A673 (cell line): ENCODE measurements at regions not wholly inside any gene's neighbourhood (a gene's known extent, or its start where the extent isn't known, plus 50 kb on each side); places are given as distances from the start of the nearest gene placed in this dataset.

ENCODE experiments used
- BruUV-seq: library from RNA; stranded (reverse); fragments of 400-500 nt; replicated peaks from 2 replicates; lab custom pipeline; 2021; lab: Mats Ljungman, UMichigan
- CTCF ChIA-PET: fragments of 300-600 bp; sonication (Branson Sonifier 250); formaldehyde crosslinking; loops from one replicate; lab custom pipeline; 2022; ENCODE audit warnings: antibody characterized with exemption; lab: Charles Lee
- POLR2A ChIA-PET: fragments of 300-600 bp; sonication (Branson Sonifier 250); formaldehyde crosslinking; loops from one replicate; lab custom pipeline; 2022; ENCODE audit warnings: antibody characterized with exemption; ENCODE audit not compliant: low non-redundant PET; lab: Charles Lee
- DNase-seq: peaks from one replicate; pipeline ENCODE4 v3.0.0-alpha.2; 2015; ENCODE audit warnings: low spot score
- H3K27ac ChIP-seq: fragments of 200-600 bp; sonication (generic); 2 replicates; pipeline ENCODE4 v1.5.1; 2016; ENCODE audit warnings: mixed run types, low read depth, mild to moderate bottlenecking, mixed read lengths, antibody characterized with exemption, low read length; ENCODE audit not compliant: poor library complexity, severe bottlenecking
- H3K27me3 ChIP-seq: fragments of 200-600 bp; sonication (generic); replicated peaks from 2 replicates; pipeline ENCODE4 v1.6.1; 2017; ENCODE audit warnings: mixed run types, low read depth, mild to moderate bottlenecking, mixed read lengths, antibody characterized with exemption, low read length; ENCODE audit not compliant: insufficient read depth, poor library complexity
- H3K36me3 ChIP-seq: fragments of 200-600 bp; sonication (generic); 2 replicates; pipeline ENCODE4 v1.6.1; 2016; ENCODE audit warnings: mixed run types, mild to moderate bottlenecking, mixed read lengths, antibody characterized with exemption, low read length; ENCODE audit not compliant: insufficient read depth, poor library complexity, severe bottlenecking
- H3K4me1 ChIP-seq: fragments of 200-600 bp; sonication (generic); 2 replicates; pipeline ENCODE4 v1.6.1; 2017; ENCODE audit warnings: mixed run types, mild to moderate bottlenecking, mixed read lengths, antibody characterized with exemption, low read length; ENCODE audit not compliant: insufficient read depth, poor library complexity, severe bottlenecking
- H3K4me3 ChIP-seq: fragments of 200-600 bp; sonication (generic); 2 replicates; pipeline ENCODE4 v1.5.1; 2016; ENCODE audit warnings: low read depth, mixed run types, mild to moderate bottlenecking, mixed read lengths, low read length; ENCODE audit not compliant: poor library complexity, severe bottlenecking
- H3K9me3 ChIP-seq: fragments of 200-600 bp; sonication (generic); 2 replicates; pipeline ENCODE4 v1.6.1; 2016; ENCODE audit warnings: mixed run types, low read depth, mild to moderate bottlenecking, mixed read lengths, antibody characterized with exemption, low read length; ENCODE audit not compliant: poor library complexity, severe bottlenecking
- CTCF ChIP-seq: fragments of 300-800, 200-600 bp; sonication (generic); conservative IDR thresholded peaks from 2 replicates; pipeline ENCODE4 v1.5.1; 2017; ENCODE audit warnings: low read depth, mild to moderate bottlenecking, antibody characterized with exemption, low read length, moderate library complexity, mixed read lengths
- EZH2 ChIP-seq: fragments of 200-600 bp; sonication (generic); IDR thresholded peaks from 2 replicates; pipeline ENCODE4 v1.6.1; 2017; ENCODE audit warnings: borderline replicate concordance, low read depth, mild to moderate bottlenecking, mixed read lengths, antibody characterized with exemption, low read length; ENCODE audit not compliant: poor library complexity, severe bottlenecking
- intact Hi-C: fragments of 100-400 bp; cut with micrococcal nuclease; formaldehyde crosslinking; loops from one replicate; pipeline ENCODE4 v1.10.0; 2022; ENCODE audit not compliant: unreplicated experiment

GRCh38 chr2:239472235-239472775, 71.5 kb upstream of the HDAC4 start:
- H3K9me3 ChIP-seq = no peaks in the 10 kb centered on the region
- H3K4me3 ChIP-seq = no peak overlapping the region
- ChIA-PET POLR2A (no interaction called here), CTCF (no interaction called here)
- no peak for TF ChIP-seq CTCF
- no peak for TF ChIP-seq EZH2
- peaks cover 5% of the 10 kb centered on the region for H3K27me3 ChIP-seq
- BruUV-seq = no TSS peak
- no peaks in the 10 kb centered on the region for H3K4me1 ChIP-seq
- no peak overlapping the region for H3K27ac ChIP-seq
- no peak for DNase-seq
- no peaks in the 10 kb centered on the region for H3K36me3 ChIP-seq
- intact Hi-C loops = no loop called here

- Histone ChIP-seq H3K27ac (no peak overlapping the region), H3K36me3 (no peaks in the 10 kb centered on the region), H3K4me1 (no peaks in the 10 kb centered on the region), H3K27me3 (peaks cover 5% of the 10 kb centered on the region), H3K4me3 (no peak overlapping the region), H3K9me3 (no peaks in the 10 kb centered on the region)
- no TSS peak for BruUV-seq
- DNase-seq = no peak
- ChIA-PET CTCF (no interaction called here), POLR2A (no interaction called here)
- intact Hi-C loops = no loop called here
- TF ChIP-seq CTCF (no peak), EZH2 (no peak)
These were observed 70.4 kb upstream of the HDAC4 start for GRCh38 chr2:239471011-239471792.

DNA sequence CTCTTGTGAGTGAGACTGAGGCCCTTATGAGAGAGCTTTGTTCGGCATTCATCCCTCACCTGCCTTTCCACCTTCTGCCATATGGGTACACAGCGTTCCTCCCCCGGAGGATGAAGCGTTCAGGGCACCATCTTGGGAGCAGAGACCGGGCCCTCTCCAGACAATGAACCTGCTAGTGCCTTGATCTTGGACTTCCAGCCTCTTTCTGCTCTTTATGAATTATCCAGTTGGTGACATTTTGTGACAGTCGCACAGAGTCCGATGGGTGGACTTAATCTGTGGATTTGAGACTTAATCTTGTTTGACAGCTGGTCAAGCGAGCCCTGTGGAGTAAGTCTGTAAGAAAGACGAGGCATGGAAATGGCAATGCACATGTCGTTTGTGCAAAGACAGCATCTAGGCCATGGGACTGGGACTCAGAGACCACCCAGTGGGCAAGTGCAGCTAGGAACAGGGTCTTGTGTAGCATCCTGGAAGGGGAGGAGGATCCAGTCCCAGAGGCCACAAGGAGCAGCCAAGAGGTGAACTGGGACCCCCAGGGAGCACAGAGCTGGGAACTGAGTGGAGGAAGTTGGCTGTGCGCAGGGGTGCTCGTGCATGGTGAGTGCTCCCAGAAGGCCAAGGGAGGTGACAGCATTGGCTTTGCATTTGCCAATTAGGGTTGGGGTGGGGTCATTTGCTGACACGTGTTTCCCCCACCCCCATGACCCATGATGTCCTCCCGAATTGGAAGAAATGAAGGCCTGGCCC, 69.5 kb upstream of the HDAC4 start:
- intact Hi-C loops = no loop called here
- H3K9me3 ChIP-seq = no peaks in the 10 kb centered on the region
- no peak for DNase-seq
- no peaks in the 10 kb centered on the region for H3K36me3 ChIP-seq
- no TSS peak for BruUV-seq
- TF ChIP-seq EZH2 = no peak
- no peak for TF ChIP-seq CTCF
- no peaks in the 10 kb centered on the region for H3K4me1 ChIP-seq
- no peak overlapping the region for H3K4me3 ChIP-seq
- ChIA-PET POLR2A (no interaction called here), CTCF (no interaction called here)
- H3K27me3 ChIP-seq = peaks cover 5% of the 10 kb centered on the region
- H3K27ac ChIP-seq = no peak overlapping the region
